A549 (cell line): ENCODE measurements at regions not wholly inside any gene's neighbourhood (a gene's known extent, or its start where the extent isn't known, plus 50 kb on each side); places are given as distances from the start of the nearest gene placed in this dataset.

Experiments
- ATAC-seq, 2 experiments: fragments of 200-7000 bp in 1 of 2; fragments of >200 bp in 1 of 2; cut with Nextera tagmentation in 1 of 2; cut with Tn5 transposase in 1 of 2; 3 replicates each; pipeline versions ENCODE4 v1.8.0 to v1.9.1; 2018 to 2020; ENCODE audit warnings: mild to moderate bottlenecking in 1 of 2, moderate library complexity in 1 of 2
- CTCF ChIA-PET: fragments of 300-600 bp; sonication (Branson Sonifier 250); formaldehyde crosslinking; extraction: SDS; loops from one replicate; lab custom pipeline; 2021; ENCODE audit warnings: antibody characterized with exemption, inconsistent platforms; lab: Yijun Ruan, JAX
- POLR2A ChIA-PET: fragments of 350-600 bp; formaldehyde crosslinking; extraction: SDS; loops from one replicate; lab custom pipeline; 2021; ENCODE audit warnings: antibody characterized with exemption, inconsistent platforms; lab: Yijun Ruan, JAX
- DNase-seq, 2 experiments: peaks; one replicate each; pipeline versions ENCODE4 v3.0.0 to v3.0.0-alpha.2; 2011 to 2016; ENCODE audit warnings: low read depth in 1 of 2, low spot score in 1 of 2
- FAIRE-seq: peaks from 2 replicates; lab custom pipeline; 2011; peaks lifted over from hg19 to GRCh38; lab: Jason Lieb, UNC
- H3K27ac ChIP-seq, 2 experiments: fragments of >200 bp; sonication (Bioruptor Twin); formaldehyde crosslinking; 3 replicates each; pipeline ENCODE4 v1.5.1; 2016 to 2017
- H3K4me1 ChIP-seq: fragments of >200 bp; sonication (Bioruptor Twin); formaldehyde crosslinking; 3 replicates; pipeline ENCODE4 v1.6.1; 2016
- H3K4me2 ChIP-seq: fragments of >200 bp; sonication (Bioruptor Twin); formaldehyde crosslinking; 3 replicates; pipeline ENCODE4 v1.6.1; 2016
- H3K4me3 ChIP-seq: fragments of >200 bp; sonication (Bioruptor Twin); formaldehyde crosslinking; 3 replicates; pipeline ENCODE4 v1.5.1; 2016
- H3K9me3 ChIP-seq: fragments of >200 bp; sonication (Bioruptor Twin); formaldehyde crosslinking; 3 replicates; pipeline ENCODE4 v1.6.1; 2016
- ATOH8 ChIP-seq: fragments of 250-450 bp; sonication (Bioruptor Pico); IDR thresholded peaks from 2 replicates; pipeline ENCODE4 v1.5.0; 2020; ENCODE audit warnings: low read depth, mild to moderate bottlenecking, moderate library complexity
- BCL3 ChIP-seq: fragments of >200 bp; sonication (Bioruptor Twin); formaldehyde crosslinking; IDR thresholded peaks from 3 replicates; pipeline ENCODE4 v1.6.1; 2016
- BHLHE40 ChIP-seq: IDR thresholded peaks from 2 replicates; pipeline ENCODE4 v1.6.1; 2012; ENCODE audit warnings: low read depth, low read length, inconsistent platforms
- CHD2 ChIP-seq: fragments of 150-350 bp; IDR thresholded peaks from 2 replicates; pipeline ENCODE4 v1.6.1; 2014; ENCODE audit warnings: low read length; ENCODE audit not compliant: partially characterized antibody
- CHD4 ChIP-seq: fragments of 200-600 bp; sonication (generic); IDR thresholded peaks from 2 replicates; pipeline ENCODE4 v1.6.1; 2016; ENCODE audit warnings: antibody characterized with exemption, mild to moderate bottlenecking, borderline replicate concordance
- CTCF ChIP-seq: fragments of >200 bp; sonication (Bioruptor Twin); formaldehyde crosslinking; IDR thresholded peaks from 3 replicates; pipeline ENCODE4 v1.5.1; 2016
- EHF ChIP-seq: fragments of 250-450 bp; sonication (Bioruptor Pico); IDR thresholded peaks from 2 replicates; pipeline ENCODE4 v1.5.0; 2020; ENCODE audit warnings: mild to moderate bottlenecking
- FOSB ChIP-seq: fragments of 250-450 bp; sonication (Bioruptor Pico); IDR thresholded peaks from 2 replicates; pipeline ENCODE4 v1.5.0; 2020; ENCODE audit warnings: mild to moderate bottlenecking, moderate library complexity
- GATA3 ChIP-seq: IDR thresholded peaks from 2 replicates; pipeline ENCODE4 v1.6.1; 2012; ENCODE audit warnings: borderline replicate concordance
- HDAC2 ChIP-seq: fragments of 200-600 bp; sonication (generic); IDR thresholded peaks from 2 replicates; pipeline ENCODE4 v1.6.1; 2016
- HES2 ChIP-seq: fragments of >200 bp; sonication (Bioruptor Twin); formaldehyde crosslinking; IDR thresholded peaks from 2 replicates; pipeline ENCODE4 v1.6.1; 2016
- HEYL ChIP-seq: fragments of 250-450 bp; sonication (Bioruptor Pico); IDR thresholded peaks from 2 replicates; pipeline ENCODE4 v1.8.0; 2021; ENCODE audit warnings: mild to moderate bottlenecking, moderate library complexity
- HOXB13 ChIP-seq: fragments of 250-450 bp; sonication (Bioruptor Pico); IDR thresholded peaks from 2 replicates; pipeline ENCODE4 v1.5.0; 2020; ENCODE audit warnings: low read depth, mild to moderate bottlenecking, moderate library complexity
- JUN ChIP-seq, 2 experiments: fragments of >200 bp; sonication (Bioruptor Twin); formaldehyde crosslinking; IDR thresholded peaks; 2 replicates in 1 of 2; 3 replicates in 1 of 2; pipeline ENCODE4 v1.6.1; 2016 to 2017
- NFE2L2 ChIP-seq: fragments of 150-350 bp; conservative IDR thresholded peaks from 2 replicates; pipeline ENCODE4 v1.6.1; 2014; ENCODE audit warnings: low read length
- NR3C1 ChIP-seq: fragments of >200 bp; sonication (Bioruptor Twin); formaldehyde crosslinking; IDR thresholded peaks from 3 replicates; pipeline ENCODE4 v1.6.1; 2017
- PHF8 ChIP-seq: fragments of 200-600 bp; sonication (generic); IDR thresholded peaks from 2 replicates; pipeline ENCODE4 v1.6.1; 2016; ENCODE audit warnings: low read depth, mild to moderate bottlenecking, antibody characterized with exemption, moderate library complexity, borderline replicate concordance
- POLR2AphosphoS2 ChIP-seq: conservative IDR thresholded peaks from 2 replicates; pipeline ENCODE4 v1.6.1; 2012; ENCODE audit warnings: low read length, improper control_type of control experiment, inconsistent platforms
- RCOR1 ChIP-seq: fragments of 150-350 bp; IDR thresholded peaks from 2 replicates; pipeline ENCODE4 v1.6.1; 2014; ENCODE audit warnings: antibody characterized with exemption, low read length, low read depth
- REST ChIP-seq: fragments of 200-600 bp; sonication (generic); IDR thresholded peaks from 2 replicates; pipeline ENCODE4 v1.6.1; 2016; ENCODE audit warnings: antibody characterized with exemption, mild to moderate bottlenecking, moderate library complexity
- RFX5 ChIP-seq: fragments of 450-650 bp; IDR thresholded peaks from 2 replicates; pipeline ENCODE4 v1.7.1; 2014; ENCODE audit warnings: antibody characterized with exemption, mild to moderate bottlenecking, moderate library complexity
- SMC3 ChIP-seq: fragments of >200 bp; sonication (Bioruptor Twin); formaldehyde crosslinking; IDR thresholded peaks from 3 replicates; pipeline ENCODE4 v1.6.1; 2018; ENCODE audit warnings: inconsistent platforms
- TP53 ChIP-seq: fragments of 250-450 bp; sonication (Bioruptor Pico); IDR thresholded peaks from 2 replicates; pipeline ENCODE4 v1.5.0; 2021; ENCODE audit warnings: mild to moderate bottlenecking, moderate library complexity
- ZSCAN20 ChIP-seq: fragments of 250-450 bp; sonication (Bioruptor Pico); IDR thresholded peaks from 2 replicates; pipeline ENCODE4 v1.8.0; 2022; ENCODE audit warnings: mild to moderate bottlenecking, moderate library complexity
- WGBS: methylation state at CpG from one replicate; pipeline ENCODE4 v1.1.6; 2017; ENCODE audit errors: missing lambda C conversion rate; 5-methylcytosine and 5-hydroxymethylcytosine counted together

GRCh38 chr18:75122334-75122958 is 86.5 kb downstream of the PTGR3 start:
- FAIRE-seq (no peak), DNase-seq (no peak), ATAC-seq (no peak)
- ChIA-PET POLR2A (no interaction called here), CTCF (no interaction called here)
- H3K27ac ChIP-seq, result no peak overlapping the region
- H3K4me2 ChIP-seq, result no peak overlapping the region
- 50% methylated on average over 7 of the region's 7 CpGs for WGBS
- H3K4me3 ChIP-seq, result no peak overlapping the region
- H3K4me1 ChIP-seq, result no peaks in the 10 kb centered on the region
- TF ChIP-seq GATA3 (no peak), ZSCAN20 (CRISPR knock-in tag) (no peak), BHLHE40 (no peak), JUN (IDR thresholded peaks at IDR 0.05) (no peak), TP53 (CRISPR knock-in tag) (no peak), EHF (CRISPR knock-in tag) (no peak), HEYL (no peak), RCOR1 (no peak), BCL3 (no peak), RFX5 (no peak), NFE2L2 (no peak), REST (no peak), HES2 (no peak), CHD4 (no peak), HOXB13 (CRISPR knock-in tag) (no peak)
- no peaks in the 10 kb centered on the region for H3K9me3 ChIP-seq

GRCh38 chr18:75121266-75121665 is 87.7 kb downstream of the PTGR3 start:
- no peak overlapping the region for H3K4me2 ChIP-seq
- H3K27ac ChIP-seq, result no peak overlapping the region
- POLR2A ChIA-PET, result no interaction called here
- no peak for ATAC-seq
- TF ChIP-seq POLR2AphosphoS2 (no peak), NR3C1 (no peak), CHD2 (no peak), PHF8 (no peak), SMC3 (no peak), RCOR1 (no peak), CTCF (no peak), ATOH8 (CRISPR knock-in tag) (no peak), HDAC2 (no peak), FOSB (no peak)
- TF ChIP-seq, all 56 proteins: peak for 0
- Histone ChIP-seq H3K9me3 (no peaks in the 10 kb centered on the region), H3K4me3 (no peak overlapping the region), H3K4me1 (no peaks in the 10 kb centered on the region)
- DNase-seq (no peak), FAIRE-seq (no peak)
- 0% methylated on average over 1 of the region's 3 CpGs for WGBS
- CTCF ChIA-PET, result no interaction called here
